ENCODE measurements at regions not wholly inside any gene's neighbourhood (a gene's known extent, or its start where the extent isn't known, plus 50 kb on each side); places are given as distances from the start of the nearest gene placed in this dataset.

- TF ChIP-seq CTCF (conservative IDR thresholded peaks at IDR 0.05; ENCODE audit: low read depth, low read length) (no peak), EZH2phosphoT487 (IDR thresholded peaks at IDR 0.05; ENCODE audit: borderline replicate concordance, low read length) (no peak), EZH2 (IDR thresholded peaks at IDR 0.05; ENCODE audit: low read length, unreplicated experiment) (no peak)
Observed at GRCh38 chr20:40502576-40502975, 186.5 kb downstream of the MAFB start.
